ENCODE measurements at regions not wholly inside any gene's neighbourhood (a gene's known extent, or its start where the extent isn't known, plus 50 kb on each side); places are given as distances from the start of the nearest gene placed in this dataset.
"Not testable (repeated sequence)": the region's sequence is repeated elsewhere in the genome, so short reads cannot be mapped to it uniquely, and the experiment has no call there.

DNA sequence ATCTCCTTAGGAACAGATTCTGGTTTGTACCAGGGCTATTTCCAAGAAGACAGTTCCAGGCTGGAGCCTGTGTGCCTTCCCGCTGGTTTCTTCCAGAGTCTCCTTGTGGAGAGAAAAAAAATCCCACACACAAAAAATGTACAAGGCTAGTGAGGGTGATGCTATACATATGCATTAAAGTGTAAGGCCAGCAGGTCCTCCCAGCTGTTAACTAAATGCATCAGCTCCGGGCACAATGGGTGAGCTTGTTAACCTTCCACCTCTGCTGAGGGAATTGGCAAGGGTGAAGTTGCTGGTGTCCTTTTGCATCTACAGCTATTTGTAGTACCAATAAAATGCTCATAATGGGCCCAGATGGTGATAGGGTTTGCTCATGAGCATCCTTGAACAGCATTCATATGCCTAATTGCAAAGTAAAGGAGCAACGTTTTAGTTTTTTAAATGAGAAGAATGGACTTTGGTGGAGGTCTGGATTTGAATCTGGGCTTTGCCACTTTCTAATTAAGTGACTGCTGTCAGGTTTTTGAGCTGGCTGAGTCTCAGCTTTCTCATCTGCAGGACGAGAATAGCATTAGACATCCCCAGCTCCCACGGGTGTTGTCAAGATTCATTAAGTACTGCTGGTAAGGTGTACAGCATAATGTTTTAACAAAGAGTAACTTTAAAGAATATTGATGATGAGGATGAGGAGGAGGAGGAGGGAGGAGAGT is 361.8 kb downstream of the QKI start:
- no peak for DNase-seq

DNA sequence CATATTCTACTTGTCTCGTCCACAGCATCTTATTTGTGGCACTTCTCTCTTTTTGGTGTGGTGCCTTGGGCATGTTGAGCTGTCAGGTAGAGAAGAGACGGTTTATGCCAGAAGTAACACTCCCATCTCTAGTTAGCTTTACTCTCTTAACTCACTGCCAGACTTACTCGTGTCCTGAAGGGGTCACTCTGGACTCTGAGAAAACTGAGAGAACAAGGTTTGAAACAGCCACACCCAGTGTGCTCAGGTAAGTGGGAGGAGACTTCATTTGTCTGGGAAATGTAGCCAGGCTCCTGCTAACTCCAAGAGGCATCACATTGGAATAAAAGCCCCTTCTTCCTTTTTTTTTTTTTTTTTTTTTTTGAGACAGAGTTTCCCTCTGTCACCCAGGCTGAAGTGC is 360.8 kb downstream of the QKI start:
- DNase-seq: no peak

GRCh38 chr6:163774485-163774884 is 360.0 kb downstream of the QKI start:
- DNase-seq: no peak

GRCh38 chr6:163773646-163774045 is 359.1 kb downstream of the QKI start:
- DNase-seq: no peak

GRCh38 chr6:163772701-163773100 is 358.2 kb downstream of the QKI start:
- no peak for DNase-seq

DNA sequence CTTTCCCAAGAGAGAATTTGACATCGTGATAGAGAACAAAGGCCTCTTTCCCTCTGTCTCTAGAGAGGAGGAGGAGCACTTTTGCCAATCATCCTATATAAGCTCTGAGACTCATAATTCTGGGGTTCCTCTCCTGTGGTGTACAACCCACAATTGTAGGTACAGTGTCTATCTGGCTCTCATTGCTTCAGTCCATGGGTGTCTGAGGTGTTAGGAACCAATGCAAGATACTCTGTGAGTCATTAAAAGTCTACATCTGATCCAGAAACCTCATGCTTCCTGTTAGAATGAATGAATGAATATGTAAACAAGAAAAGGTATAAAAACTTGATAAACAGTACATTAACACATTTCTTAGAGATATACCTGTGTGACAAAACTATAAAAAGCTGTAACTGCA is 356.7 kb downstream of the QKI start:
- DNase-seq: no peak

- DNase-seq: no peak
These were observed 354.4 kb downstream of the QKI start for GRCh38 chr6:163768905-163769304.

DNA sequence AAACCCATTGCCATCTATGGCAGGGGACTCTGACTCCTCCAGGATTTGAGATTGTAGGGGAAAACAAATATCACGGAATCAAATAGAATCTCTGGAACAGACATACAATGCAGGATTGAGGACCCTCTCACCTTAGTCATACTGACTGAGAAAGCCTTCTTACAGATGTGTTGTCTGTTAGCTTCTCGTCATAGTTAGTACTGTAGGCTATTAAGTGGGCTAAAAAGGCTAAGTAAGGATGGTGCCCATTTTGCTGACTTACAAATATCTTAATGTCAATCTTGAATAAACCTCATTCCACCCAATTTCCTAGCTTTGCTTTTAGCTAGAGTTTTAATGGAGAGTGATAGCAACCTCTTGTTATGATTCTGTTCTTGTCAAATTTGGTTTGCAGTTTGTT is 352.4 kb downstream of the QKI start:
- DNase-seq: no peak

DNA sequence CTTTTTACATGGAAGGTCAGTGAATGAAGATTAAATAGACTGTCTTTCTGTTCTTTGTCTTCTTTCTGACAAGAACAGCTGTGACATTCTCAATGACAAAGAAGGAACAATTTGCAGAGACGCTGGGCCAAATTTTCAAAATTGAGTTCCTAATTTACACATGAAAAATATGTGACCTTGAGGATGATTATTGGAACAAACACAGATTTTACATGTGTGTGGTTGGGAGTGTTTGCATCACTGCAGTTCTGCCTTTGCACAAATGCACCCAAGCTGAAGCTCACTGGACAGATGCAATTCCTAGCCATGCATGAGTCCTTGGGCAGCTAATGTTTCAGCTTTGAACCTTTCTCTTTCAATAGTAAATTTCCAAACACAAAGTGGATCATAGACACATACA is 350.8 kb downstream of the QKI start:
- no peak for DNase-seq

DNA sequence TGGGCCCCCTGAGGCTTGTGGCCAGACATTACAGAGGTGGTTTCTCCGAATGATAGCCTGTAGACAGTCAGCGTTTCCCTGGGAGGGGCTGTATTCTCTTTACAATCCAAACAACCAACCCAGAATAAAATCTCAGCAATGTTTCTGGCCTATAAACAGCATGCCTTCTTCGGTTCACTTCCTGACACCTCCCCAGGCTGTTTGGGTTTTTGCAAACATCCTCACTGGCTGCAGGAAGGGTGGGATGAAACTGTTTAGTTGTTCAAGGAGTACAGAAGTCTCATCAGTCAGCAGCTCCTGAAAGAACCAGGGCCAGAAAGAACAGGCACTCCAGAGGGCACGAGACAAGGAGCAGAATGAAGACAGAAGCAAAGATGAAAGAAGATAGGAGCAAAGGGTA is 350.0 kb downstream of the QKI start:
- DNase-seq: no peak

DNA sequence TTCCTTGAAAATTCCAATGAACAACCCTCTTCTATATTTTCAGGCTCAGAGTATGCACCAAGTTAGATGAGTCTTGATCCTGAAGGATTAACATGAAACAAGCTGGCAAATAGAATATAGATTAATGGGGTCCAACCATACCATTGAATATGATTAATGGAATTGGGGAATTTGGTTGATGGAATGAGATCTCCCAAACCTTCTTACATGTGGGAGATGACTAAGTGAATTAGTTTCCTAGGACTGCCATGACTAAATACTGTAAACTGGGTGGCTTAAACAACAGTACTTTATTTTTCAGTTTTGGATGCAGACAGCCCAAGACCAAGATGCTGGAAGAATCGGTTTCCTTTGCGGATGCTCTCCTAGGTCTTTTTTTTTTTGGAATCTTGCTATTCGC is 347.0 kb downstream of the QKI start:
- DNase-seq: no peak

DNA sequence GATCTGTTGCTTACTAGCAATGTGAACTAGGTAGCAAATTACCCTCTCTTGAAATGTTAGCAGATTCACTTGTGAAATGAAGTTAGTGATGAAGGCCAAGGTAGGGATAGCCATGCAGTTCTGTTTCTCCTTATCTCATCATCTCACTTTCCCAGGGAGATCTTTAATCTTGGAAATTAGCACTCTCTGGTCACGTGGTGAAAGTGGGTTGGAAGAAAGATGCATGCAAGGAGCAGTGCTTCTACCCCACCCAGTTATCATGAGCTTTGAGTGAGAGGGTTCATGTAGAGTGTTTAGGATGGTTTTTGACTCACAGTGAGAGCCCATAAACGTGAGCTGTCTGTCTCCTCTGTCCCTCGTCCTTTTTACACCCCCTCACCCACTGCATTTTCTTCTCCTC is 346.3 kb downstream of the QKI start:
- no peak for DNase-seq

DNA sequence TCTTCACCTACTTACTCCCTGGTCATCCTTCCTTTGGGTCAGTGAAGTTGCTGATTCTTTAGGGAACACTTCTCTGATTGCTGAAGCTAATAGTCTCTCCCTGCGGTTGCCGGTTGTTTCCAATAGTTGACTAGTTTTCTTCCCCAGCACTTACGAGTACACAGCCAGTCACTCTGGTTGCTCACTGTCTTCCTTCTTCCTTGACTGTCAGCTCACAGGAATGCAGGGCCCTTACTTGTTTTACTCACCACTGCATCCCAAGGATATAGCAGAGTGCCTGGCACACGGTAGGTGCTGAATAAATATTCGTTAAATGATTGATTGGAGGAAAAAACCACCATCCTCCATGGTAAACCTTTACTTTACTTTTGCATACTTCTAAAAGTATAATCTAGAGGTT is 345.0 kb downstream of the QKI start:
- DNase-seq: no peak

GRCh38 chr6:163757520-163757919 is 343.0 kb downstream of the QKI start:
- DNase-seq: no peak

DNA sequence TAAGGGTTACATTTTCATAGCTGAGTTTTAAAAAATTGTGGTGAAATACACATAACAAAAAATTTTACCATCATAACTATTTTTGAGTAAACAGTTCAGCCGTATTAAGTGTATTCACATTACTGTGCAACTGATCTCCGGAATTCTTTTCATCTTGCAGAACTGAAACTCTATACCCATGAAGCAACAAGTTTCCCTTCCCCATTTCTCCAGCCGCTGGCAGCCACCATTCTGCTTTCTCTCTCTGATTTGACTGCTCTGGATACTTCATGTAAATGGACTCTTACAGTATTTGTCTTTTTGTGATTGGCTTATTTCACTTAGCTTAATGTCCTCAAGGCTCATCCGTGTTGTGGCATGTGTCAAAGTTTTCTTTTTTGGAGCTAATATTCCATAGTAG is 341.6 kb downstream of the QKI start:
- DNase-seq: no peak

DNA sequence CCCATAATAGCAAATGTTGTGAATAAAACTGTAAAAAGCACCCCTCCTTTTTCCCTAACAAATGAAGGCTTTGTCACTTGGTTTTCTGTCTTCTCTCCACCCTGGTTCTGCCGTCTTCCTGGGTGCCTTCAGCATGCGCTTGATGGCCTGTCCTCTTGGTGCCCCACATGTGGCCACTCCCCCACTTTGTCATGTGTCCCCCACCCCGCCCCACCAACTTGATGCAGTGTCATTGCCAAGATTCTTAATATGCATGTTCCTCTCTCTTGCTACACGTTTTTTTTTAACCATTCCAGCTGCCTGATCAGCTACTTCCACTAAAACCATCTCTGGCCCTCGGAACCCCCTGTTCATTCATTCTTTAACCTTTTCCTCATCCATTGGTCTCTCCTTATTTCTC is 340.3 kb downstream of the QKI start:
- no peak for DNase-seq

DNA sequence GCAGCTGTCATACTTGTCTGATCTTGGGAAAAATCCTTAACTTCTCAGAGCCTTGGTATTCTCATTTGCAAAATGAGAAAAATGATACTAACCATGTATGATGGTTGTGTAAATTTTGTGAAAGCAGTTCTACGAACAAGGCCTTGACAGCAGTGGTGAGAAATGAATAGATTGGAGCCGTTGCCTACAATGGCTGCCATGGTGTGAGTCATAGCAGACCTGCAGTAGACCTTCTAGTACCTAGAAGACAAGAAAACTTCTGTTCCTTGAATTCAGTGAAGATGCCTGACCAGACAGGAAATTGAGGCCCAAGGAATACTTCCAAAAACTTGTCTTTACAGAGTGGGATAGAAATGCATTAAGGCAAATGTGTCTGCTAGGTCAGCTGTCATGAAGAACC is 338.9 kb downstream of the QKI start:
- DNase-seq: no peak

- DNase-seq: no peak
These were observed 337.9 kb downstream of the QKI start for GRCh38 chr6:163752446-163752845.

- DNase-seq: no peak
These were observed 336.6 kb downstream of the QKI start for GRCh38 chr6:163751032-163751525.

GRCh38 chr6:163750431-163751031 is 336.0 kb downstream of the QKI start:
- no peak for DNase-seq

- DNase-seq: no peak
These were observed 334.4 kb downstream of the QKI start for GRCh38 chr6:163748886-163749285.

DNA sequence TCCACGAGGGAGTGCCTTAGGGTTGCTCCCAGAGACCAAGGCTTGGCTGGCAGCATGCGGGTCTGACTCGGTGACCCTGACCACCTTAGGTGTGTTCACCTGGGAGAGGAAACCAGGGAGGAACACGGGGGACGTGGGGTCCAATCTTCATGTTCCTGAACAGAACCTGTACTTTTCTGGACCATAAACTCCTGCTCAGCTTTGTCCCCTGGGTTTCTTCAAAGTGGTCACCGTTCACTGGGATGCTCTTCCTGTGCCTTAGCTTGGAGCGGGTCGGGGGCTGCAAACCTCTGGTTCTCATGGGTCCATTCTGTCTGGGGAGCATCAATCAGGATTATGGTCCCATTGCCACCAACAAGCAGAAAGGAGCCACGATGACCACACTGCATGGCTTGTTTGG is 333.5 kb downstream of the QKI start:
- no peak for DNase-seq

DNA sequence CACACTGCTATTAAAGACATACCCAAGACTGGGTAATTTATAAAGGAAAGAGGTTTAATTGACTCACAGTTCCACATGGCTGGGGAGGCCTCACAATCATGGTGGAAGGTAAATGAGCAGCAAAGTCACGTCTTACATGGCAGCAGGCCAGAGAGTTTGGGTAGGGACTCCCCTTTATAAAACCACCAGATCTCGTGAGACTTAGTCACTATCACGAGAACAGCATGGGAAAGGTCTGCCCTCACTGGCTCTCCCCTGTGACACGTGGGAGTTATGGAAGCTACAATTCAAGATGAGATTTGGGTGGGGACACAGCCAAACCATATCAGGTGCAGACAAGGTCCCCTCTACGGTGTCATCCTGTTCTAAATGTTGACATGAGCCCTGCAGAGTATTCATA is 332.5 kb downstream of the QKI start:
- DNase-seq: not testable (repeated sequence)

- no peak for DNase-seq
These were observed 331.2 kb downstream of the QKI start for GRCh38 chr6:163745536-163746400.
